DOHH2 (cell line): ENCODE measurements at regions not wholly inside any gene's neighbourhood (a gene's known extent, or its start where the extent isn't known, plus 50 kb on each side); places are given as distances from the start of the nearest gene placed in this dataset.

Experiments used
- CTCF ChIP-seq: fragments of 200-600 bp; sonication (generic); IDR thresholded peaks from one replicate; pipeline ENCODE4 v1.5.1; 2014; ENCODE audit warnings: antibody characterized with exemption, mild to moderate bottlenecking, low read depth, low read length; ENCODE audit not compliant: poor library complexity, severe bottlenecking
- EZH2phosphoT487 ChIP-seq: fragments of 200-600 bp; sonication (generic); IDR thresholded peaks from 2 replicates; pipeline ENCODE4 v1.6.1; 2017; ENCODE audit warnings: borderline replicate concordance, mild to moderate bottlenecking, antibody characterized with exemption, low read length, moderate library complexity, mixed read lengths

GRCh38 chr11:33538726-33539125, 161.9 kb downstream of the C11orf91 start:
- no peak for TF ChIP-seq CTCF
- TF ChIP-seq EZH2phosphoT487 = no peak
